Urinary bladder (tissue), 3 donors: ENCODE measurements at regions not wholly inside any gene's neighbourhood (a gene's known extent, or its start where the extent isn't known, plus 50 kb on each side); places are given as distances from the start of the nearest gene placed in this dataset.

ENCODE experiments used
- DNase-seq: peaks from one replicate; pipeline ENCODE4 v3.0.0-alpha.2; 2015; ENCODE audit errors: extremely low spot score
- H3K27ac ChIP-seq: one replicate; pipeline ENCODE4 v1.5.1; 2013; ENCODE audit warnings: low read depth, mild to moderate bottlenecking, moderate library complexity
- H3K36me3 ChIP-seq: one replicate; pipeline ENCODE4 v1.6.1; 2013; ENCODE audit warnings: mild to moderate bottlenecking, moderate library complexity; ENCODE audit not compliant: insufficient read depth
- H3K4me1 ChIP-seq: one replicate; pipeline ENCODE4 v1.6.1; 2013; ENCODE audit warnings: mild to moderate bottlenecking, moderate library complexity; ENCODE audit not compliant: insufficient read depth
- H3K4me3 ChIP-seq: one replicate; pipeline ENCODE4 v1.5.1; 2013; ENCODE audit warnings: low read depth, low read length
- WGBS: extraction: QIAGEN DNeasy Blood & Tissue Kit; methylation state at CpG from one replicate; pipeline ENCODE4 v1.1.7; 2013; 5-methylcytosine and 5-hydroxymethylcytosine counted together
- donor health status: healthy with polysubstance abuse.
- donor health status: healthy.

DNA sequence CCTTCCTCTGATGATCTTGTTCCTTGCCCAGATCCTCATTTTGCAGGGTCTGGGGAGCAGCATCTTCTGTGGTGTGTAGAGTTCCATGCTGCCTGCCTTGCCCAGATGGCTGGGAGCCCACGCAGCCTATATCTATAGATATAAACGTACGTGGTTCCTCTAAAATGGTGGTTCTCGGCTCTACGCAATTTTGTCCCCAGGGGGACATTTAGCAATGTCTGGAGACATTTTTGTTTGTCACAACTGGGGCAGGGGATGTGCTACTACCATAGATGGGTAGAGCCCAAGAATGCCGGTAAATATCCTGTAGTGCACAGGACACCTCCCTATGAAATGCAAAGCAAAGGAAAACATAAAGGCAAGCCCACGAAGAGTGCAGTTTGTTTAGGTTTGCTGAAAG is 98.4 kb upstream of the SPACA1 start:
- Histone ChIP-seq H3K27ac (no peak overlapping the region), H3K4me3 (no peak overlapping the region), H3K36me3 (no peaks in the 10 kb centered on the region), H3K4me1 (no peaks in the 10 kb centered on the region)
- WGBS = 85% methylated on average over 7 of the region's 7 CpGs
- no peak for DNase-seq

DNA sequence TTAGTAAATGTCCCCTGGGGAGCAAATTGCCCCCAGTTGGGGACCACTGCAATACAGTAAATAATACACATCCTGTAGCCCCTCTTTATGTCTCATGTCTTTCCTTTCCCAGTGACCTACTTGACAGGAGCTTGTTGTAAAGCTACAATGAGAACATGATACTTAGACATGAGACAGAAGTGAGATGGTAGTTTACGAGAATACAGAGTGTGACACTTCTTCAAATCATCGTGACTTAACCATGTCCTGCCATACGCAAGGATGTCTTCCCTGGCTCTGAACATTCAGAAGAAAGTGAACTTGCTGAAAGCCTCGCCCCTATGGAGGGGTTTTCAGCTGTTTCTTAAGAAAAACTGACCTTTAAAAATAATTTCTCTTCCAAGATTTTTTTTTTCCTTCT is 101.0 kb upstream of the SPACA1 start:
- Histone ChIP-seq H3K4me3 (no peak overlapping the region), H3K4me1 (no peaks in the 10 kb centered on the region), H3K36me3 (no peaks in the 10 kb centered on the region), H3K27ac (no peak overlapping the region)
- 83% methylated on average over 4 of the region's 4 CpGs for WGBS
- no peak for DNase-seq

DNA sequence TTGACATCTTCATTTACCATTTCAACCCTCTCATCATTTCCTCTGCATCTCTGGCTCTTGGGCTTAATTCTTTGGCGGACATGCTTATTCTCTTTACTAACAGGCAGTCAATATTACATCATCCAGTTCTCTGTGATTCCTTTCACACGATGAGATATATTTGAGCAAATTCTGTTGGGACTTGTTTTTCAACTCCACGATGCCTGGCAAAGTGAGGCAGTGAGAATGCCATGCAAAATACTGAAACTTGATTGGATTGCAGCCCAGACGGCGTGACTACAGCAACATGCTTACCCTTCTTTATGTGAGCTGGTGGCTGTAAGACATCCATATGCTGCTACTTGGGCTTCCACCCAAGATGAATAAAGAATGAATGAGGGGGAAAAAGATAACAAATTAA is 101.7 kb upstream of the SPACA1 start:
- DNase-seq = peak; percentile 53
- Histone ChIP-seq H3K36me3 (no peaks in the 10 kb centered on the region), H3K4me3 (no peak overlapping the region), H3K27ac (no peak overlapping the region), H3K4me1 (no peaks in the 10 kb centered on the region)
- WGBS = 62% methylated on average over 5 of the region's 5 CpGs

DNA sequence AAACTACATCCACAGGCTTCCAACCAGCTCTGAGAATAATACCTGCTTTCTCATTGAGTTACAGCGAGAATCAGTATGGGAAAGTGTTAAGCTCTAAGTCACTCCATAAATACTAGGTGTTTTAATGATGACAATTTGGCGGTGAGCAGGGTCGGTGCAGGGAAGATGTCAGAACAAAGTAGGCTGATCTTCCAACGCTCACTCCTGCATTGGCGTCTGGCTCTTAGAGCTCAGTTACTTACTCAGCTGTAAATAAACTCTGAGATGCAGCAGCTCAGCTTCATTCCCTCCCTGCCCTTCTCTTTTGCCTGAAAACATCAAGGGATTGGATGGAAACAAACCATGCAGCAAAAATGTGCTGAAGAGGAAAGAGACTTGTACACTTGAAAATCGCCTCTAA is 102.5 kb upstream of the SPACA1 start:
- H3K36me3 ChIP-seq = no peaks in the 10 kb centered on the region
- no peak overlapping the region for H3K27ac ChIP-seq
- no peak overlapping the region for H3K4me3 ChIP-seq
- WGBS = 24% methylated on average over 6 of the region's 6 CpGs
- no peaks in the 10 kb centered on the region for H3K4me1 ChIP-seq
- no peak for DNase-seq

DNA sequence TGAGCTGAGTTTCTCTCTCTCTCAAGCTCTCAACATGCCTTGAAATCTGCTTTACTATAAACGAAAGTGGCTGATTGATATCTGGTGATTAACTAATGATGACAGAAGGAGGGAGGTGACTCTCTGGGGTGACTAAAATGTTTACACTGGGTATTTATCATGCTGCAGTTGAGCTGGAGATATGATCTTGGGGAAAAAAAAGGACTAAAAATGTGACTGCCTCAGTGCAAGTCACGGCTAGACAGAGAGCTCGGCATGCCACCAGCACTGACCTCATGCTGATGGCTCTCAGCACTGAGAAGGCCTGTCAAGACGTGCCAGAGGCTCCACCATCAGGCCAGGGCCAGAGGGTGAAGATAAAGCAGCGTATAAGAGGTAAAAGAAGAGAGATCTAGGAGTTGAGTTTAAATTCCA is 103.1 kb upstream of the SPACA1 start:
- Histone ChIP-seq H3K4me3 (no peak overlapping the region), H3K4me1 (no peaks in the 10 kb centered on the region), H3K36me3 (no peaks in the 10 kb centered on the region), H3K27ac (no peak overlapping the region)
- 13% methylated on average over 5 of the region's 5 CpGs for WGBS
- peak; percentile 72 for DNase-seq

DNA sequence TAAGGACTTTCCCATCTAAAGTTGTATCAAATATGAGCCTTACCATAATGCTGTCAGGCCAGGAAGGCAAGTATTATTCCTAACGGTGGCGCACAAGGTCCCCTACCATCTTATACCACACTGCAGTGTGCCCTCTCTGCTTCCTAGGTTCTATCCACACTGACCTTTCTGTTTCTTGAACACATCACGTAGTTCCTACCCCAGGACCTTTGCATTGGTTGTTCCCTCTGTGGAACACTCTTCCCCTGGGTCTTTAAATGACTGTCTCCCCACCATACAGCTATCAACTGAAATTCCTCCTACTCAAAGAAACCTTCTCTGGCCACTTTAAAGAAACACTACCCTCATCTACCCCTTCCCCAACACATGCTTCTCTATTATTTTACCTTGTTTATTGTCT is 104.5 kb upstream of the SPACA1 start:
- H3K4me1 ChIP-seq = no peaks in the 10 kb centered on the region
- 93% methylated on average over 3 of the region's 3 CpGs for WGBS
- no peak for DNase-seq
- no peak overlapping the region for H3K4me3 ChIP-seq
- no peaks in the 10 kb centered on the region for H3K36me3 ChIP-seq
- no peak overlapping the region for H3K27ac ChIP-seq

DNA sequence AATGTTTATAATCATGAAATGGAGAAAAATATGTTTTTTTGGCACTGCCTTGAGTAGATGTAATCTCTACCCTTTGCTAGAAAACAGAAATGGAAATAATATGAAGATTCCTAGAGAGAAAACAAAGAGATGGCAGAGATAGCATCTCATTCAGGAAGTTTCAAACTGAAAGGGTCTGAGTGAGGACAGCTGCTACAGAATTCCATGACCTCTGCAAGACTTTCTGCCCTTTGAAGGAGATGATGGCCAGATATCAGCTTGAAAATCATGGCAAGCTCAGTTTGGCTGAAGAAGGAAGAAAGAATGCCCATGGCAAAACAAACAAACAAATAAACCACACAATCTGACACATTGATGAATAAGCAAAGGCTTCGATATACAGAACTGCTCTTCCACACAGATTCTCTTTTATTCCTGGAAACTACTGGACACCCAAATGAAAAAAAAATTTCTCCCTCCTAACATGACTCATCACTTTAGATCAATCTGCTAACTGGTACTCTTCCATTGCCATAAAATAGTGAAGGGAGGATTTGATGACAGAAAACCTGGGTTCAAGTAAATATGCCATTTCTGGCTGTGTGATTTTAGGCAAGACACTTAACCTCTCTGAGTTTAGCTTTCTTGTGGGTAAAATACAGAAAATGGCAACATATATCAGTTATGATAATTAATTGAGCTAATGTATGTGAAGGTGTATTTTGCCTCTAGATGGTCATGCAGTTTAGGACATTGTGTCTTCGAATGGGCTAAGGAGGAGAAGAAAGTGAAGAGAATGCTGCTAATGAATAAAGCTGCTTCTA is 105.9 kb upstream of the SPACA1 start:
- DNase-seq = no peak
- Histone ChIP-seq H3K36me3 (no peaks in the 10 kb centered on the region), H3K27ac (no peak overlapping the region), H3K4me1 (no peaks in the 10 kb centered on the region), H3K4me3 (no peak overlapping the region)
- WGBS = 79% methylated on average over 2 of the region's 2 CpGs

DNA sequence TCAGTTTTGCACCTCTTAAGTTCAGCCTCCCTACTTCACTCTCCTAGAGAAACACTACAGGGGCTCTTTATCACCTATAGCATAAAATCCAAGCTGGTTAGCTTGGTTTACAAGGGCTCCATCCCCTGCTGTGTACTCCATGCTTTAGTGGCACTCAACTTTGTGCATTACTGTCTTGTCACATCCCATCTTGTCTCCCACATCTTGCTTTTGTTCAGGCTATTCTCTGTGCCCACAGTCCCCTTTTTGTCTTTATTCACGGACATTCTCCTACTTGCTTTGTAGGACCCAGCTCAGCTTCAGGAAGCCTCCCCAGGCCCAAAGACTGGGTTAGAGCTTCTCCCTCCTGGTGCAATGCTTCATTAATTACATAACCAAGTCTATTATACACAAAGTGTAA is 107.9 kb upstream of the SPACA1 start:
- Histone ChIP-seq H3K4me3 (no peak overlapping the region), H3K36me3 (no peaks in the 10 kb centered on the region), H3K27ac (no peak overlapping the region), H3K4me1 (no peaks in the 10 kb centered on the region)
- WGBS = 100% methylated on average over 1 of the region's 1 CpG
- no peak for DNase-seq

DNA sequence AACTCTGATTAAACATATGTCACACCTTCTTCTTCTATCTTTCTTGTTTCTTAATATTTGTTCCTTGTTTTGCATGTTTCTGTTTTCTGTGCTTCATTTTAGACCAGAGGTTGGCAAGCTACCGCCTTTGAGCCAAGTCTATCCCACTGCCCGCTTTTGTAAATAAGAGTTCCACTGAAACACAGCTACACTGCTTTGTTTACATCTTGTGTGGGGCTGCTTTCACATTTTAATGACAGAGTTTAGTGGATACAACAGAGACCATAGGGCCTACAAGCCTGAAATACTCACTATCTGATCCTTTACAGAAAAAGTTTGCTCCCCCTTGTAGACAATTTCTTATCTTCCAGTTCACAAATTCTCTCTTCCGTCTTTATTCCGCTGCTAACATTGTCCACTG is 109.4 kb upstream of the SPACA1 start:
- Histone ChIP-seq H3K27ac (no peak overlapping the region), H3K4me1 (no peaks in the 10 kb centered on the region), H3K4me3 (no peak overlapping the region), H3K36me3 (no peaks in the 10 kb centered on the region)
- DNase-seq = no peak
- 93% methylated on average over 4 of the region's 4 CpGs for WGBS

DNA sequence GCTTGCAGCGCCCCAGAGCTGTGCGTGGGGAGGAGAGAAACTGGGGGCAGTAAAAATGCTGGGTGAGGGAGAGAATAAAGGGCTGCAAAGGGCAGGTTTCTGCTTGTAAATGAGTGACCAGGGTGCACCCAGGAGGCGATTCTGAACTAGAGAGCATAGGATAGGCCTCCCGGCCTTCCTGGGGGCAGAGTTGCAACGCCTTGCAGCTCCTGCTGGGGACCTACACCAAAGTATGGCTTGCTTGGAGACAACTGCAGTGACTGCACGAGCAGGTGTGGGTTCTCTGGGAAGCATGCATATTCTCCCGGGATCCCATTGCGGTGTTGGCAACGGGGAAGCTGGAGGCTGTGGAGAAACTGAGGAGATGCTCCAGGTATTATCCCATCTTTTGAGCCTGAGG is 111.6 kb upstream of the SPACA1 start:
- no peak overlapping the region for H3K4me3 ChIP-seq
- 89% methylated on average over 9 of the region's 9 CpGs for WGBS
- no peak for DNase-seq
- H3K4me1 ChIP-seq = no peaks in the 10 kb centered on the region
- no peak overlapping the region for H3K27ac ChIP-seq
- no peaks in the 10 kb centered on the region for H3K36me3 ChIP-seq

DNA sequence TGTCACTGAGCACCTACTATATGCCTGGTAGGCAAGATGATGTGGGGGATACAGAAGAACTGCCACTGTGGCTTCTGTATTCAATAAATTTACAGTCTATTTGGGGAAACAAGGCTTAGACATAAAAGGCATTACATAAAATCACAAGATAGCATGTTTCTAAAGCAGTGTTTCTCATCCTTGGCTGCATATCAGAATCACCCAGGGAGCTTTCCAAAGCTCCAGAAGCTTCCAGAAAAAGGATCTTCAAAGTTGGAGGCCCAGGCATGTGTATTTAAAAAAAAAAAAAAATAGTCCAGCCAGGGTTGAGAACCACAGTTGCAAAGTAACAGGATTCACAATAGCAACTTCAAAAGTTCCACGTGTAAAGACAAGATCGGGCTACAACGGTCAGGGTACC is 112.4 kb upstream of the SPACA1 start:
- DNase-seq = no peak
- WGBS = 81% methylated on average over 3 of the region's 3 CpGs
- H3K4me3 ChIP-seq = no peak overlapping the region
- no peaks in the 10 kb centered on the region for H3K4me1 ChIP-seq
- no peak overlapping the region for H3K27ac ChIP-seq
- no peaks in the 10 kb centered on the region for H3K36me3 ChIP-seq

DNA sequence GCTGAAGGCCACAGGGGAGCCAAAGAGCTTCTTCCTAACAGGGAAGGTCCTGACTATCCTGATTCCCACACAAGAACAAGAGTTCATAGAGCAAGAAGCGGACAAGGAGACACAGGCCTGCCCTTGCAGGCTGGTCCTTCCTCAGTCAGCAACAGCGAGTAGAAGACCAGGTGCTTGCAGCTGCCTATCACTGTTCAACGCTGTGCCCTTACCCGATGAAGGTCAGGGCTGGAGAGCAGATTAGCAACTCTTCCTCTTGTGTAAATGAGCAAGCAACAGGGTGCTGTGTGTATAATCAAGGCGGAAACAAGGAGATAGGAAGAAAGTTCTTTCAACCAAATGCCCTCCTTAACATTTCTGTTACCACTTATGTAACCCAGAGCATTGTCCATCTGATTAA is 115.3 kb upstream of the SPACA1 start:
- Histone ChIP-seq H3K36me3 (no peaks in the 10 kb centered on the region), H3K4me1 (no peaks in the 10 kb centered on the region), H3K4me3 (no peak overlapping the region), H3K27ac (no peak overlapping the region)
- WGBS = 79% methylated on average over 5 of the region's 5 CpGs
- DNase-seq = no peak

DNA sequence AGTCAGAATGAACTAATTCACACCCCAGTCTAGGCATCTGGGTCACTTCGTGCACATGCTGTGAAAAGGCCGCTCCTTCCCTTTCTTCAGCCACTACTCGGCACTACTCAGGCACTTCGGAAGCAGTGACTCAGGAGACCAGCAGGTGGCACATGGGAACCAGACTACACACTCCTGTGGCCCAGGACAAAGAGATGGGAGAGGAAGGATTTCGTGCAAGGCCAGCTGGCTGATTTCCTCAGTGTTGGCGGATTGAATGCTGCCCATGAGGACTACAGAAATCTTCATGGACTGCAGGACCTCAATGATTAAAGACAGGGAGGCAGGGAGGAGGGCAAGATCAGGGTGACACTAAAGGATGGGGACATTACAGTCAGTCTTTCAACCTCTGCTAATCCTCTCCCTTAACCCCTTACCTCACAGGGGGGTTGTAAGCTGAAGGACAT is 117.8 kb upstream of the SPACA1 start:
- Histone ChIP-seq H3K4me1 (no peaks in the 10 kb centered on the region), H3K36me3 (no peaks in the 10 kb centered on the region), H3K4me3 (no peak overlapping the region), H3K27ac (no peak overlapping the region)
- WGBS = 9% methylated on average over 6 of the region's 6 CpGs
- DNase-seq = peak; percentile 66

DNA sequence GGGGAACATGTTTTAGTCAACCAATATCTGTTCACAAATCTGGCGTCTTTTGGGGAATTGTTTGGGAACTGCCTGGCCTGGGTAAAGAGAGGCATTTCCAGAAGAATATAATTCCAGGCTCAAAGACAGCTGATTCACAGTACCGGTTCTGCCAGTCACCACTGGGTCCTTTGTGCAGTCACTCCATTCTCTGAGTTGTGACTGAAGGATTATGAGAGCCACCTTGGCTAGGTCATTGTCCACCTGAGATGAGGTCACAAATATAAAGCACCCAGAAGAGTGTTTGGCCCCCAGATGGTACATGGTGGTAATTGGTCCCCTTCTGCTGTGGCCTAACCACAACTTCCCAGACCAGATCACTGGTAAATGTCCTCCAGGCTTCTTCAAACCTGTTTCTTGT is 121.0 kb upstream of the SPACA1 start:
- Histone ChIP-seq H3K4me3 (no peak overlapping the region), H3K27ac (no peak overlapping the region), H3K36me3 (no peaks in the 10 kb centered on the region), H3K4me1 (no peaks in the 10 kb centered on the region)
- DNase-seq = no peak
- 92% methylated on average over 2 of the region's 2 CpGs for WGBS

DNA sequence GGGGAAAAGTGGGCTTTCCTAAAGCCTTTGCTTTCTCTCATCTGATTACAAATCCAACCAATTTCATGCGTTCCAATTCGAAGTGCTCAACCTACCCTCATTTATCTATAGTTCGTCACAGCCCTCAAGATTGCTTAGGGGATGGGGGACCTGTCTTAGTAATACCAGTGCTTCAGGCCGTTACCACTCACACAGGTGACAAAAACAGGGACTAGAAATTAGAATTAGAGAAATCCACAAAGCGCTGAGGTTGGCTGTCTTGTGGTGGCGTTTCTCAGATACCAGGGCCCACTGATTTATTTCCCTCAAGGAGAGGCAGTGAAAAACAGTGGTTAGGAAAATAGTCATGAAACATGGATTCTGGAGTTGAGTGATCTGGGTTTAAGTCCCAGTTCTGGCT is 121.6 kb upstream of the SPACA1 start:
- no peaks in the 10 kb centered on the region for H3K36me3 ChIP-seq
- no peak overlapping the region for H3K27ac ChIP-seq
- no peak overlapping the region for H3K4me3 ChIP-seq
- H3K4me1 ChIP-seq = no peaks in the 10 kb centered on the region
- WGBS = 94% methylated on average over 6 of the region's 6 CpGs
- DNase-seq = no peak
